ENCODE measurements at regions not wholly inside any gene's neighbourhood (a gene's known extent, or its start where the extent isn't known, plus 50 kb on each side); places are given as distances from the start of the nearest gene placed in this dataset.

DNA sequence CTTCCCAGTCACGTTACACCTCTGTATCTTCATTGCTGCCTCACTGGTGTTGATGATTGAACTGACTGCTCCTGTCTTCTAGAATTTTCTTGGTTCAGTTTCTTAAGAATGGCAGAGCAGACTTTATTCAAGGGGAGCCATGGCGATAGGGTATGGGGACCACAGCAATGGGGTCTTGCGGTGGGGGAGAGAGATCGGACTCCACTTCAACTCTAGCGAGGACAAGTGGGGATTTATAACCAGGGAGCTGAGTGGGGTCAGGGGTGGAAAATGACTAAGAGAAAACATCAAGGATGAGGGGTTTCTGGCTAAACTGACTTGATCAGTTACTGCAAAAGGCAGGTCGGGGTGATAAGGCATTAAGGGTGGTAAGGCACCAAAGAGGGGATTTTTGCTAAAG is 156.4 kb downstream of the CD83 start:
- TF ChIP-seq CTCF (IDR thresholded peaks at IDR 0.05 in 2 of 3, conservative IDR thresholded peaks at IDR 0.05 in 1 of 3; ENCODE audit: borderline replicate concordance in 1 of 3, insufficient read depth in 1 of 3, low read depth in 2 of 3, low read length in 2 of 3) (no peak), EGR1 (IDR thresholded peaks at IDR 0.05; ENCODE audit: low read depth) (no peak)

Measured in HCT116 (cell line).